ENCODE measurements at regions not wholly inside any gene's neighbourhood (a gene's known extent, or its start where the extent isn't known, plus 50 kb on each side); places are given as distances from the start of the nearest gene placed in this dataset.

DNA sequence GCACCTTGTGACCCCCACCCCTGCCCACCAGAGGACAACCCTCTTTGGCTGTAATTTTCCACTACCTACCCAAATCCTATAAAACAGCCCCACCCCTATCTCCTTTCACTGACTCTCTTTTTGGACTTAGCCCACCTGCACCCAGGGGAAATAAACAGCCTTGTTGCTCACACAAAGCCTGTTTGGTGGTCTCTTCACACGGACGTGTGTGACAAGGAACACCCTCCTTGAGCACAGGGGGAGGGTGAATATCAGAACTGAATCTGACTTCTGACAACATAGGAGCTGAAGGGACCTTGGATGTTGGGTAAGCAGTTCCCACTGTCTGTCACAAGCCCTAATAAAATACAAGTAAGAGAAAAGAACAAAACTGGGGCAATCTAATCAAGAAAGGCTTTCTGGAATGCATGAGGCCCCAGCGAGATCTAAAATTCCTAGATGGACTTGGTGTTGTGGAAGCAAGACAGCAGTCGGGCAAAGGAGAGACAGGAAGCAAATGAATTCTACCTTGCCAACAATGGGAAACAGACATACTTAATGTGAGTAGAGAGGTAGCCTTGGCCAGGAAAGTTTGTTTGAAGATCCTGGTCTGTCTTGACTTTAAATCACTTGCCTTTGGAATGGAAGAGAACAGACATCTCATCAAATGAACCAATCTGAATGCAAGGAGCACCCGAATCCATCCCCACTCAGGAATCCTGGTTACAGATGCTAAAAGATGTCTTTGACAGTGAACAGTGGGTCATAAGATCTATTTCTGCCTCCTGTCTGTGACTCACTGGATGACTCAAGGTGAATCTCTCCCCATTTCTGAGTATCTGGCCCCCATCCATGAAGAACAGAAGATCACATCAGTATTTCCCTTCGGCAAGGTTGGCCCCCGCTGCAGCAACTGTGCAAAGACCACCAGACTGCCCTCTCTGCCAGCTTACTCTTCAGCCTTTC, 53.3 kb downstream of the OLFML3 start:
- TF ChIP-seq, protein P1, sequence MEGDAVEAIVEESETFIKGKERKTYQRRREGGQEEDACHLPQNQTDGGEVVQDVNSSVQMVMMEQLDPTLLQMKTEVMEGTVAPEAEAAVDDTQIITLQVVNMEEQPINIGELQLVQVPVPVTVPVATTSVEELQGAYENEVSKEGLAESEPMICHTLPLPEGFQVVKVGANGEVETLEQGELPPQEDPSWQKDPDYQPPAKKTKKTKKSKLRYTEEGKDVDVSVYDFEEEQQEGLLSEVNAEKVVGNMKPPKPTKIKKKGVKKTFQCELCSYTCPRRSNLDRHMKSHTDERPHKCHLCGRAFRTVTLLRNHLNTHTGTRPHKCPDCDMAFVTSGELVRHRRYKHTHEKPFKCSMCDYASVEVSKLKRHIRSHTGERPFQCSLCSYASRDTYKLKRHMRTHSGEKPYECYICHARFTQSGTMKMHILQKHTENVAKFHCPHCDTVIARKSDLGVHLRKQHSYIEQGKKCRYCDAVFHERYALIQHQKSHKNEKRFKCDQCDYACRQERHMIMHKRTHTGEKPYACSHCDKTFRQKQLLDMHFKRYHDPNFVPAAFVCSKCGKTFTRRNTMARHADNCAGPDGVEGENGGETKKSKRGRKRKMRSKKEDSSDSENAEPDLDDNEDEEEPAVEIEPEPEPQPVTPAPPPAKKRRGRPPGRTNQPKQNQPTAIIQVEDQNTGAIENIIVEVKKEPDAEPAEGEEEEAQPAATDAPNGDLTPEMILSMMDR (conservative IDR thresholded peaks at IDR 0.05 in 1 of 2, IDR thresholded peaks at IDR 0.05 in 1 of 2; ENCODE audit: extremely low read depth in 1 of 2, insufficient read depth in 1 of 2, low read depth in 1 of 2, low read length in 2 of 2): no peak
- no peak for TF ChIP-seq EZH2 (IDR thresholded peaks at IDR 0.05; ENCODE audit: borderline replicate concordance, low read length)
